ENCODE measurements at regions not wholly inside any gene's neighbourhood (a gene's known extent, or its start where the extent isn't known, plus 50 kb on each side); places are given as distances from the start of the nearest gene placed in this dataset.
A peak's percentile ranks its signal among the peaks of the same experiment; 100 is the strongest.
"Not testable (repeated sequence)": the region's sequence is repeated elsewhere in the genome, so short reads cannot be mapped to it uniquely, and the experiment has no call there.

- FAIRE-seq: no peak
- DNase-seq (ENCODE audit: extremely low spot score, insufficient read length, low read depth): no peak
These were observed 124.7 kb downstream of the HNRNPD start for GRCh38 chr4:82248903-82249632.

- FAIRE-seq: no peak
These were observed 126.2 kb downstream of the HNRNPD start for GRCh38 chr4:82247629-82248028.

DNA sequence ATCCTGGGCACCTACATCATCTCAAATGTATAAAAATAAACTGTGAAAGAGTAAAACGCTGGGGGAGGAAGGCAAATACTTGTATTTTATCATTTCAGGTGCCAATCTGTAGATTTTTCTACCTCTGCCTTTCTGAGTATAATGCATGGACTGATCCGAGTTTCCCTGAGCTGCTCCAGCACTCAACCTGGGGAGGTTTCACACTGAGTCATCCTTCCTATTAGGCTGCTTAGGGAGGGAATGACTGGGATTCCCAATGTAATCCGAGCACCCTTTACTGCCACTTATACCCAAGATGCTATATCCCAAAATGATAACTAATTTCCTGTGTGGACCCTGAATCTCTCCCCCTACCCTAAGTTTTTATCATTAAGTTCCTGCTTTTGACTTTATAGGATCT is 126.6 kb downstream of the HNRNPD start:
- DNase-seq (ENCODE audit: extremely low spot score, insufficient read length, low read depth) (no peak), FAIRE-seq (no peak)

More at GRCh38 chr4:82247629-82248028, 126.2 kb downstream of the HNRNPD start:
- no peak for DNase-seq (ENCODE audit: extremely low spot score, insufficient read length, low read depth)

GRCh38 chr4:82241534-82241933 is 132.3 kb downstream of the HNRNPD start:
- no peak for DNase-seq (ENCODE audit: extremely low spot score, insufficient read length, low read depth)
- FAIRE-seq: no peak

DNA sequence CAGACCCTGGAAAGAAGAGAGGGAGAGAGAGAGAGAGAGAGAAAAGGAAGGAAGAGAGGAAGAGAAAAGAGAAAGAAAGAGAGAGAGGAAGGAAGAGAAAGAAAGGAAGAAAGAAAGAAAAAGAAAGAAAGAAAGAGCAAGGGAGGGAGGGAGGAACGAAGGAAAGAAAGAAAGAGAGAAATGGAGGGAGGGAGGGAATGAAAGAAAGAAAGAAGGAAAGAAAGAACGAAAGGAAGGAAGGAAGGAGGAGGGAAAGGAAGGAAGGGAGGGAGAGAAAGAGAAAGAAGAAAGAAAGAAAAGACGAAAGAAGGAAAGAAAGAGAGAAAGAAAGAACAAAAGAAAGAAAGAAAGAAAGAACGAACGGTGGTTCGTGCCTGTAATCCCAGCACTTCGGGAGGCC is 133.4 kb downstream of the HNRNPD start:
- FAIRE-seq (no peak), DNase-seq (ENCODE audit: extremely low spot score, insufficient read length, low read depth) (no peak)

GRCh38 chr4:82237142-82237541 is 136.6 kb downstream of the HNRNPD start:
- DNase-seq (ENCODE audit: extremely low spot score, insufficient read length, low read depth); FAIRE-seq: not testable (repeated sequence)

DNA sequence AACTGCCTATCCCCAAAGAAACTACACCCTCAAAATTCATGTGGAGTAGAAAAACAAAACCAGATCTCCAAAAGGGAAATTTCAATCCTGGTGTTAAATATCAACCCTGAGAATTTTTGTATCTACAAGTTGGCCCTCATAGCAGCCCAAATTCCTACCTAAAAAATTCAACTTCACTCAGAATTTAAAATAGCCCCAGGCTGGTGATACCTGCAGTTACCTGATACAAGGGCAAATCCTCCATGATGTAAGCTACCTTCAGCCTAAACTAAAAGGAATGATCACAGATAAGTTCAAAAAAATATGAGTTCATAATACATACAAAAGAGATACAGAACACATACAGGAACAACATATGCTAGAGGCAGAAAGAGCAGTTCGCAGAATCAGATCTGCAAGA is 138.4 kb downstream of the HNRNPD start:
- FAIRE-seq (no peak), DNase-seq (ENCODE audit: extremely low spot score, insufficient read length, low read depth) (no peak)

DNA sequence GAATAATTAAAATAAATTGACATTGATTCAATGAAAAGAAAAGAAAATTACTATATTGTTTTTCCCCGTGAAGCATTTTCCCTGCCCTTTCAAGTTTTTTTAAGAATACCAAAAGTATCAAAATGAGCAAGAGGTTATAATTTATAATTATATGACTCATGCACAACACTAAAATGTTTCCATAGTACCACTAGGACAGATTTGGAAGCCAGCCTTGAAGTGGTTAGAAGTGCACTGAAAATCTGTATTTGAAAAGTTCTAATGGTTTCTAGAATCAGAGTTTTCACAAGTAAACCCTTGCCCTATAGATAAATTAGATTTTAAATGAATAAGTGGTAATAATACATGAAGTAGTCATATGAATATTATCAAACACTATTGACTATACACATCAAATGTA is 140.9 kb downstream of the HNRNPD start:
- DNase-seq (ENCODE audit: extremely low spot score, insufficient read length, low read depth) (no peak), FAIRE-seq (no peak)

DNA sequence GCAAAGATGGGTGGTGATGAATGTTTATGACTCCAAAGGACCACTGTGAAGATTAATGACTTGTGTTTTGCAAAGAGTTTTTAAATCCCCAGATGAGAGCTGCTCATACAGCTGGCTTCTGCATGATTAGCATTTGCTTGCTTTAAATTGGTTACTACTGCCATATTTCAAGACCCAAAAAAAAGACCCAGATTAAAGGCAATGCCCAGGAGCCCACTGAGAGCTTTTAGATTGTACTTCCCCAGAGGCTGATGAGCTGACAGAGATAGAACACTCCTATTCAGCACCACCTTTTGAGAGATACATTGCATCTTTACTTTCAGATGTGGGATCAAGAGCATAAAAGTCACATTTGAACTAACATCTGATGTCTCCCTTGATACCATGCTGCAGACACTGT is 142.0 kb downstream of the HNRNPD start:
- no peak for FAIRE-seq
- no peak for DNase-seq (ENCODE audit: extremely low spot score, insufficient read length, low read depth)

DNA sequence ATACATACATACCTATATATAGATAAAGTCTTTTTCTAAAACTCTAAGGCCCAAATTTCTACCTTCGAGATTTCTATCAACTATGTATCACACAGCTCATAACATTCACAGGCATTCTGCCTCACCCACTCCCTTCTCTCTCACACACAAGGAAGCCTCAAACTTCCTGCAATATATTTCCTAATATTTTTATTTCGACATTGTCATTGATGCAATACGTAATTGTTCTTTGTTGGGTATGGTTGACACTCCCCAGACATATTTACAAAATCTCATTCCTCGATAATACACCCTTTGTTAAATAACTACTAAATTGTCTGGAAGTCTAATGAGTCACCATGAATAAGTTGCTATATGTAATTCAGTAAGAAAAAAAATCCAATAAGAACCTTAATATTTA is 143.5 kb downstream of the HNRNPD start:
- FAIRE-seq (no peak), DNase-seq (ENCODE audit: extremely low spot score, insufficient read length, low read depth) (no peak)

DNA sequence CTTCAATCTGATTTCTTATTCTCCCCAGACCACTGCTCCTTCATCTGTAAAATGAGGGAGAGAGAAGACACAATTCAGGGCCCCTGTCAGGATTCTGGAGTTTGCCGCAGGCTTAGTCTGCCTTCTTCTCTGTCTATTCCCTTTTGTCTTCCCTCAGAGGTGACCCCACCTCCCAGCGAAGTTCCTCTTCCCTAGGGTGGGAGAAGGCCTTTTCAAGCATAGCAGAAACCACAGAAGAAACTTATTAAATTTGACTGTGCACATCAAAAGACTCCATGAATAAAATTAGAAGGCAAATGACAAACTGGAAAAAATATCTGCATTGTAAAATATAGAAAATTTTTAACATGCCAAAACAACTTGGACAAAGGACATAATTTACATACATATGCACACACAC is 148.8 kb downstream of the HNRNPD start:
- FAIRE-seq (no peak), DNase-seq (ENCODE audit: extremely low spot score, insufficient read length, low read depth) (no peak)

- DNase-seq (ENCODE audit: extremely low spot score, insufficient read length, low read depth) (no peak), FAIRE-seq (peak; percentile 21)
These were observed 150.1 kb downstream of the HNRNPD start for GRCh38 chr4:82223715-82224114.

- no peak for DNase-seq (ENCODE audit: extremely low spot score, insufficient read length, low read depth)
- FAIRE-seq: no peak
These were observed 154.4 kb downstream of the HNRNPD start for GRCh38 chr4:82219346-82219745.

- DNase-seq (ENCODE audit: extremely low spot score, insufficient read length, low read depth) (no peak), FAIRE-seq (no peak)
These were observed 155.6 kb downstream of the HNRNPD start for GRCh38 chr4:82217986-82218715.

DNA sequence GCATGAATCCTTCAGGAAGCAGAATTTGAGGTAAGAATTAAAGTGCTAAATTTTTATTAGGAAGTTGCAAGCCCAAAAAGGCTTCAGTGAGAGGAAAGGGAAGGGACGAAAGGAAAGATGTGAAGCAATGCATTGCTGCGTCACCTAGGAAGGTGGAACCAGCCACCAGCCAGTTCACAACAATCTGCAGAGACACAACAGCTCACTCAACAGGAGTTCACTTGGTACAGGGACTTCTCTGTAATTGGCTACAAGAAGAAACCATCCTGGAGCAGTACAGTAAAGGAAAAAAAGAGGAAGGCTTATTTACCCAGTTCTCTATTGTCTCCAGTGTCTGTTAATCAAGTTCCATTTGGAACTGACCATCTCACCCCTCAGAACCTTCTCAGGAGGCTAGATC is 157.6 kb downstream of the HNRNPD start:
- FAIRE-seq: no peak

DNA sequence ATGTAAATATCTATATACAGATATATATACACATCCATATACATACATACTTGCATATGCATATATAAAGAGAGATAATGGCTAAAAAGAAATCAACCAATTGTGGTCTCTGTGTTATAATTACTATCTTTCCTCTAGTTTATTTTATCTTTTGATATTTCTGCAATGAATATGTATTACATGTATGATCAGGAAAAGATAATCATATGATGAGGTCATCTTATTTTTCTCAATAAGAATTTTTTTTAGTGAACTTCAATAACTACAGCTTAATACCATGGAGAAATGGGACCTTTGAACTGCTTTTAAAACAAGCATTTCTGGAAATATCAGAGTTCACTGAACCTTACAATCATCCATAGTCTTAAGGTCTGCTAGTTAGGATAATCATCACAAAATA is 158.0 kb downstream of the HNRNPD start:
- DNase-seq (ENCODE audit: extremely low spot score, insufficient read length, low read depth) (no peak), FAIRE-seq (no peak)

More for the DNA sequence above, 157.6 kb downstream of the HNRNPD start:
- DNase-seq (ENCODE audit: extremely low spot score, insufficient read length, low read depth): no peak

DNA sequence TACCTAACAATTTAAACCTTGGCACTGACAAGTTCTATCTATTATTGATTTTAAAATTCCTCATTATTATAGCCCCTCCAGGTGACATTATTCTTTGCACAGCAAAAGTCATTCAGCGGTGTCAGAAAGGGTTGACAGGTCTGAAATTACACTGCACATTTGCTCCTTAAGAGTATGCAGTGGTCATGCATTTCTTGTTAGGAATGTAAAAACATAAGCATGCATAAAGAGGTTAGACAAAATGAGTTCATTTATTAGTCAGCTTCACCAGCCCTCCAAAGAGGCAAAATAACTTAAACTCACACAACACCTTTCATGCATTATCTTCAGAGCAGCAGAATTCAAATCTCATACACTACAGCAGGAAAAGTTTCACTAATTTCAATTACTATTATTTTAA is 158.8 kb downstream of the HNRNPD start:
- DNase-seq (ENCODE audit: extremely low spot score, insufficient read length, low read depth) (no peak), FAIRE-seq (no peak)

GRCh38 chr4:82213485-82214417 is 160.0 kb downstream of the HNRNPD start:
- no peak for FAIRE-seq
- DNase-seq (ENCODE audit: extremely low spot score, insufficient read length, low read depth): no peak

DNA sequence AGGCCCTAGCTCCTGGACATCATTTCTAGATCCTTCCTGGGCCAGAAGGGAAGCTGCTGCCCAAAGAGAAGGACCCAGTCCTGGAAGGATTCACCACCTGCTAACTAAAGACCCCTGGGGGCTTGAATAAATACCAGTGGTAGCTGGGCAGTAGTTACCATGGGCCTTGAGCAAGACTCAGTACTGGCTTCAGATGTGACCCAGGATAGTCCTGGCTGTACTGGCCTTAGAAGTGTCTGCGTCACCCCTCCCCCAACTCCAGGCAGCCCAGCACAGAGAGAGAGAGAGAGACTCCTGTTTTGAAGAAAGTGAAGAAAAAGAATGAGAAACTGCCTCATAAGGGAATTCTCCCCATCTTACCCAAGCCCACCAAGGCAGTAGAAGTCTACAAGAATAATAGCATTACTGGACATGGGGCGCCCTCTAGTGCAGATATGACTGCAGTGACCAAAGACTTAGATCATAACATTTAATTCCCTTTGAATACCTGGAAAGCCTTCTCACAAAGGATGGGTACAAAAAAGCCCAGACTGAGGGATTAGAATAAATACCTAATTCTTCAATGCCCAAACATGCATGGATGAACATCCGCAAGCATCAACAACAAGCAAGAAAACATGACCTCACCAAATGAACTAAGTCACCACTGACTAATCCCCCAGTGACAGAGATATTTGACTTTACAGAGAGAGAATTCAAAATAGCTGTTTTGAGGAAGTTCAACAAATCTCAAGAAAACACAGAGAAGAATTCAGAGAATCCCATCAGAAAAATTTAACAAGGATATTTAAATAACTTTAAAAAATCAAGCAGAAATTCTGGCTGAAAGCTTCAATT is 171.8 kb downstream of the HNRNPD start:
- FAIRE-seq (peak; percentile 66), DNase-seq (ENCODE audit: extremely low spot score, insufficient read length, low read depth) (no peak)

GRCh38 chr4:82201303-82201702 is 172.5 kb downstream of the HNRNPD start:
- FAIRE-seq (no peak), DNase-seq (ENCODE audit: extremely low spot score, insufficient read length, low read depth) (no peak)

Measured in GM18507 (cell line).